ENCODE measurements at regions not wholly inside any gene's neighbourhood (a gene's known extent, or its start where the extent isn't known, plus 50 kb on each side); places are given as distances from the start of the nearest gene placed in this dataset.

- H3K4me1 Mint-ChIP-seq: peaks cover 4% of the 10 kb centered on the region
- H3K27ac Mint-ChIP-seq: no peak overlapping the region
- H3K4me3 ChIP-seq (replicated peaks in 1 of 3; ENCODE audit: low read depth in 2 of 3, low read length in 3 of 3): no peak overlapping the region
- no peaks in the 10 kb centered on the region for H3K36me3 ChIP-seq (replicated peaks in 1 of 2; ENCODE audit: control insufficient read depth in 1 of 2, insufficient read depth in 2 of 2, low read length in 2 of 2)
- H4K20me1 ChIP-seq (ENCODE audit: insufficient read depth, low read length): no peaks in the 10 kb centered on the region
- no peak overlapping the region for H2AFZ ChIP-seq (ENCODE audit: insufficient read depth, low read depth, low read length, poor library complexity, severe bottlenecking)
- peaks cover 2 to 4% (median 2%) of the 10 kb centered on the region in 3 donors for H3K27me3 Mint-ChIP-seq (ENCODE audit: low read depth in 3 of 3)
- H3K27me3 ChIP-seq (ENCODE audit: control insufficient read depth in 2 of 2, insufficient read depth in 2 of 2, low read length in 2 of 2): no peaks in the 10 kb centered on the region
- TF ChIP-seq CTCF (IDR thresholded peaks at IDR 0.05): no peak
- H3K79me2 ChIP-seq (ENCODE audit: insufficient read depth, low read length): no peaks in the 10 kb centered on the region
- no peaks in the 10 kb centered on the region for H3K36me3 Mint-ChIP-seq
- H3K4me2 ChIP-seq (replicated peaks; ENCODE audit: extremely low read depth, low read length, poor library complexity, severe bottlenecking): no peak overlapping the region
- H3K9ac ChIP-seq (ENCODE audit: insufficient read depth, low read length, poor library complexity, severe bottlenecking): no peak overlapping the region
- no peaks in the 10 kb centered on the region for H3K9me3 Mint-ChIP-seq
- no peaks in the 10 kb centered on the region for H3K9me3 ChIP-seq (replicated peaks in 1 of 2; ENCODE audit: control insufficient read depth in 1 of 2, insufficient read depth in 1 of 2, low read length in 2 of 2)
- no peak for DNase-seq
- intact Hi-C loops (cut with micrococcal nuclease): no loop called here
- WGBS (ENCODE audit: insufficient coverage): 86% methylated on average over 2 of the region's 5 CpGs
- H3K4me1 ChIP-seq (ENCODE audit: control insufficient read depth in 1 of 2, insufficient read depth in 2 of 2, low read length in 2 of 2): peaks cover 4% of the 10 kb centered on the region in 2 donors
- H3K27ac ChIP-seq (ENCODE audit: low read depth in 1 of 2, low read length in 2 of 2): no peak overlapping the region
- H3K4me3 Mint-ChIP-seq: no peak overlapping the region
Observed at GRCh38 chr2:7846607-7847006, 835.2 kb upstream of the ID2 start.

GRCh38 chr2:7847321-7847720, 834.5 kb upstream of the ID2 start:
- H3K36me3 Mint-ChIP-seq: no peaks in the 10 kb centered on the region
- intact Hi-C loops (cut with micrococcal nuclease): no loop called here
- no peaks in the 10 kb centered on the region for H3K4me1 ChIP-seq (ENCODE audit: control insufficient read depth in 1 of 2, insufficient read depth in 2 of 2, low read length in 2 of 2)
- H4K20me1 ChIP-seq (ENCODE audit: insufficient read depth, low read length): no peaks in the 10 kb centered on the region
- DNase-seq: no peak
- H3K79me2 ChIP-seq (ENCODE audit: insufficient read depth, low read length): no peaks in the 10 kb centered on the region
- no peaks in the 10 kb centered on the region for H3K9me3 Mint-ChIP-seq
- peaks cover 2 to 4% (median 2%) of the 10 kb centered on the region in 3 donors for H3K27me3 Mint-ChIP-seq (ENCODE audit: low read depth in 3 of 3)
- WGBS (ENCODE audit: insufficient coverage): 100% methylated on average over 1 of the region's 4 CpGs
- H3K27me3 ChIP-seq (ENCODE audit: control insufficient read depth in 2 of 2, insufficient read depth in 2 of 2, low read length in 2 of 2): no peaks in the 10 kb centered on the region
- H3K27ac Mint-ChIP-seq: no peak overlapping the region
- no peak overlapping the region for H3K4me3 ChIP-seq (replicated peaks in 1 of 3; ENCODE audit: low read depth in 2 of 3, low read length in 3 of 3)
- H3K9ac ChIP-seq (ENCODE audit: insufficient read depth, low read length, poor library complexity, severe bottlenecking): no peak overlapping the region
- no peaks in the 10 kb centered on the region for H3K9me3 ChIP-seq (replicated peaks in 1 of 2; ENCODE audit: control insufficient read depth in 1 of 2, insufficient read depth in 1 of 2, low read length in 2 of 2)
- no peak overlapping the region for H3K27ac ChIP-seq (ENCODE audit: low read depth in 1 of 2, low read length in 2 of 2)
- no peak overlapping the region for H2AFZ ChIP-seq (ENCODE audit: insufficient read depth, low read depth, low read length, poor library complexity, severe bottlenecking)
- no peaks in the 10 kb centered on the region for H3K36me3 ChIP-seq (replicated peaks in 1 of 2; ENCODE audit: control insufficient read depth in 1 of 2, insufficient read depth in 2 of 2, low read length in 2 of 2)
- no peak overlapping the region for H3K4me2 ChIP-seq (replicated peaks; ENCODE audit: extremely low read depth, low read length, poor library complexity, severe bottlenecking)
- TF ChIP-seq CTCF (IDR thresholded peaks at IDR 0.05): no peak
- H3K4me3 Mint-ChIP-seq: no peak overlapping the region
- no peaks in the 10 kb centered on the region for H3K4me1 Mint-ChIP-seq

Data from CD14-positive monocyte (primary cell).